Ishikawa (cell line): ENCODE measurements at regions not wholly inside any gene's neighbourhood (a gene's known extent, or its start where the extent isn't known, plus 50 kb on each side); places are given as distances from the start of the nearest gene placed in this dataset.

Source experiments
- CEBPB ChIP-seq: IDR thresholded peaks from 2 replicates; pipeline ENCODE4 v1.6.1; 2012
- CREB1 ChIP-seq: IDR thresholded peaks from 2 replicates; pipeline ENCODE4 v1.6.1; 2012; ENCODE audit warnings: low read depth
- EGR1 ChIP-seq: IDR thresholded peaks from 2 replicates; pipeline ENCODE4 v1.6.1; 2012
- EP300 ChIP-seq: IDR thresholded peaks from 2 replicates; pipeline ENCODE4 v1.6.1; 2012; ENCODE audit warnings: borderline replicate concordance
- FOXM1 ChIP-seq: IDR thresholded peaks from 2 replicates; pipeline ENCODE4 v1.6.1; 2012; ENCODE audit warnings: low read depth, borderline replicate concordance
- NFIC ChIP-seq: IDR thresholded peaks from 2 replicates; pipeline ENCODE4 v1.6.1; 2012
- RAD21 ChIP-seq: IDR thresholded peaks from 2 replicates; pipeline ENCODE4 v1.6.1; 2012; ENCODE audit warnings: low read depth
- TAF1 ChIP-seq: IDR thresholded peaks from 2 replicates; pipeline ENCODE4 v1.6.1; 2012; ENCODE audit warnings: low read depth, mild to moderate bottlenecking
- TCF12 ChIP-seq: IDR thresholded peaks from 2 replicates; pipeline ENCODE4 v1.6.1; 2012; ENCODE audit warnings: low read depth
- TEAD4 ChIP-seq: IDR thresholded peaks from 2 replicates; pipeline ENCODE4 v1.6.1; 2012
- YY1 ChIP-seq: IDR thresholded peaks from 2 replicates; pipeline ENCODE4 v1.6.1; 2012; ENCODE audit warnings: low read depth
- ZBTB7A ChIP-seq: IDR thresholded peaks from 2 replicates; pipeline ENCODE4 v1.6.1; 2012; ENCODE audit warnings: low read depth
- TF ChIP-seq, protein P1 (sequence below): IDR thresholded peaks from 2 replicates; pipeline ENCODE4 v1.6.1; 2012
- TF ChIP-seq, protein P2 (sequence below): IDR thresholded peaks from 2 replicates; pipeline ENCODE4 v1.6.1; 2012
- TF ChIP-seq, protein P3 (sequence below): IDR thresholded peaks from 2 replicates; pipeline ENCODE4 v1.6.1; 2012; ENCODE audit warnings: low read depth, mild to moderate bottlenecking

DNA sequence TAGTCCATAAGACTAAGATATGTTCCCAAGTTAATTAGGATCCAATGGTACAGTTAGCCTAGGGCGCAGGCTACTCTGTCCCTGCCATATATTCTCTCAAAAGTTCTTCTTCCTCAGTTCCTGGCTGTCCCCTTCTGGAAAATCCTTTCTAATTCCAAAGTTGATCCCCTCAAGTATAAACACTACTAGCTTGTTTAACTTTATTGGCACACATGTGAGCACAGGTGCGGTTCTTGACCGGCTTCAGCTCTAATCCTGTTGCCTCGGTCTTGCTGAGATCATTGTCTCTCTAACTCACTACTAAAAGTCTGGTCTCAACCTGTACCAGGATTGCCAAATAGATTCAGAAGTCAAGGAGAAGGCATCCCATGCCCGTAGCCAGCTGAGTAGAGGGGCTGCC, 89.0 kb downstream of the SEMA4F start:
- TF ChIP-seq TAF1 (no peak), FOXM1 (no peak), ZBTB7A (no peak), EGR1 (no peak), EP300 (no peak)
- TF ChIP-seq, protein P1, sequence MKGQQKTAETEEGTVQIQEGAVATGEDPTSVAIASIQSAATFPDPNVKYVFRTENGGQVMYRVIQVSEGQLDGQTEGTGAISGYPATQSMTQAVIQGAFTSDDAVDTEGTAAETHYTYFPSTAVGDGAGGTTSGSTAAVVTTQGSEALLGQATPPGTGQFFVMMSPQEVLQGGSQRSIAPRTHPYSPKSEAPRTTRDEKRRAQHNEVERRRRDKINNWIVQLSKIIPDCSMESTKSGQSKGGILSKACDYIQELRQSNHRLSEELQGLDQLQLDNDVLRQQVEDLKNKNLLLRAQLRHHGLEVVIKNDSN, result no peak

DNA sequence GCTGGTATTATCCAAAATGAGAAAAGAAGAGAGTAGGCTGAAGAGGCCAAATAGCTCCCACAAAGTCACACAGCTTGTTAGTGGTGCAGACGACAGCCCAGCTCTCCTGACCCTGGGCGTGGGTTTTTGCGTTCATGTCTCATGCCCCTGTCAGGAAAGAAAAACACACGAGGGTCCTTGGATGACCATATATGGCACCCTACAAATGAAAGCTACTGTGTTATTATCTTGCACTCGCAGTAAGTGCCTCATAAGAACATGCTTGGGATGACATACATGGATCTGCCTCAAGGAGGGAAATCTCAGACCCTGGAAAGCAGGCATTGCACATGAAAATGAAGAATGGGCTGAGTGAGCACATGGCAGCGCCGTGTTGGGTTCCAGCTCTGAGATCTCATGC, 89.7 kb downstream of the SEMA4F start:
- no peak for TF ChIP-seq YY1
- TF ChIP-seq TEAD4, result no peak
- no peak for TF ChIP-seq EGR1
- TF ChIP-seq FOXM1, result no peak
- TF ChIP-seq RAD21, result no peak
- TF ChIP-seq, protein P2, sequence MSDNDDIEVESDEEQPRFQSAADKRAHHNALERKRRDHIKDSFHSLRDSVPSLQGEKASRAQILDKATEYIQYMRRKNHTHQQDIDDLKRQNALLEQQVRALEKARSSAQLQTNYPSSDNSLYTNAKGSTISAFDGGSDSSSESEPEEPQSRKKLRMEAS, result no peak
- no peak for TF ChIP-seq EP300
- TF ChIP-seq ZBTB7A, result no peak
- no peak for TF ChIP-seq CEBPB

DNA sequence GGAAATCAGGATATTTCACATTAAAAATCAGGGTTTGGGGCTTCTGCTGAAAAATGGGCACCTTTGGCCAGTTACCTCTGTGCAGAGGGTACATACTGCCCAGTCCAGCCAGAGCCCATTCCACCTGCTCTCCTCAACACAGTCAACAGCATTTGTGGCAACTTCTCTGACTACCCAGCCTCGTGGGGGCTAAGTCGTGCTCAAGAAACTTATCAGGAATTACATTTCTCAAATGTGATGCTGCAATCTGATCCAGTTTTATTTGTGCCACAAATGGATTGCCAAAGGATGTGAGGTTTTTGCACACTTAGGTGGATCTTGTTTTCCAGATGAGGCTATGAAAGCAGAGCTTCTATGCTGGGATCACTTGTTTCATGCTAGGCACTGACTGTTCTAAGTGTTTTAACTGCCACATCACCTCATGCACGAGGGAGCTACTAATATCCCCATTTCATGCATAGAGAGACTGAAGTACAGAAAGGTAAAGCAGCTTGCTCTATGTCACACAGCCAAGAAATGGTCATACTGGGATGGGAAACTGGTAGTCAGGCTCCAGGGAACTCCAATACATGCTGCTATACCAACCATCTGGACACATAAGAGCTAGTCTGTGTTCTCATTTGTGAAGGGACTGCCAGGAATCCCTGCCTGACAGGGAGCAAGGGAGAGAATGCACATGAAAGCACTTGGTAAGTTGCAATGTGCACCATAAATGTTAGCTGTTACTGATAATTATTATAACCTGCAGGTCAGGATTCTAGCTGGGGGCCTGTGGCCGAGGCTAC, 89.0 kb upstream of the HK2 start:
- TF ChIP-seq NFIC, result no peak
- TF ChIP-seq, protein P1, result no peak
- no peak for TF ChIP-seq FOXM1
- TF ChIP-seq RAD21, result no peak
- TF ChIP-seq TAF1, result no peak
- no peak for TF ChIP-seq ZBTB7A
- no peak for TF ChIP-seq EGR1
- TF ChIP-seq EP300, result no peak
- TF ChIP-seq CREB1, result no peak
- TF ChIP-seq, protein P3, sequence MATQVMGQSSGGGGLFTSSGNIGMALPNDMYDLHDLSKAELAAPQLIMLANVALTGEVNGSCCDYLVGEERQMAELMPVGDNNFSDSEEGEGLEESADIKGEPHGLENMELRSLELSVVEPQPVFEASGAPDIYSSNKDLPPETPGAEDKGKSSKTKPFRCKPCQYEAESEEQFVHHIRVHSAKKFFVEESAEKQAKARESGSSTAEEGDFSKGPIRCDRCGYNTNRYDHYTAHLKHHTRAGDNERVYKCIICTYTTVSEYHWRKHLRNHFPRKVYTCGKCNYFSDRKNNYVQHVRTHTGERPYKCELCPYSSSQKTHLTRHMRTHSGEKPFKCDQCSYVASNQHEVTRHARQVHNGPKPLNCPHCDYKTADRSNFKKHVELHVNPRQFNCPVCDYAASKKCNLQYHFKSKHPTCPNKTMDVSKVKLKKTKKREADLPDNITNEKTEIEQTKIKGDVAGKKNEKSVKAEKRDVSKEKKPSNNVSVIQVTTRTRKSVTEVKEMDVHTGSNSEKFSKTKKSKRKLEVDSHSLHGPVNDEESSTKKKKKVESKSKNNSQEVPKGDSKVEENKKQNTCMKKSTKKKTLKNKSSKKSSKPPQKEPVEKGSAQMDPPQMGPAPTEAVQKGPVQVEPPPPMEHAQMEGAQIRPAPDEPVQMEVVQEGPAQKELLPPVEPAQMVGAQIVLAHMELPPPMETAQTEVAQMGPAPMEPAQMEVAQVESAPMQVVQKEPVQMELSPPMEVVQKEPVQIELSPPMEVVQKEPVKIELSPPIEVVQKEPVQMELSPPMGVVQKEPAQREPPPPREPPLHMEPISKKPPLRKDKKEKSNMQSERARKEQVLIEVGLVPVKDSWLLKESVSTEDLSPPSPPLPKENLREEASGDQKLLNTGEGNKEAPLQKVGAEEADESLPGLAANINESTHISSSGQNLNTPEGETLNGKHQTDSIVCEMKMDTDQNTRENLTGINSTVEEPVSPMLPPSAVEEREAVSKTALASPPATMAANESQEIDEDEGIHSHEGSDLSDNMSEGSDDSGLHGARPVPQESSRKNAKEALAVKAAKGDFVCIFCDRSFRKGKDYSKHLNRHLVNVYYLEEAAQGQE, result no peak
- TF ChIP-seq YY1, result no peak
- TF ChIP-seq TEAD4, result no peak
- TF ChIP-seq TCF12, result no peak
- TF ChIP-seq CEBPB, result no peak
- TF ChIP-seq, protein P2, result no peak

DNA sequence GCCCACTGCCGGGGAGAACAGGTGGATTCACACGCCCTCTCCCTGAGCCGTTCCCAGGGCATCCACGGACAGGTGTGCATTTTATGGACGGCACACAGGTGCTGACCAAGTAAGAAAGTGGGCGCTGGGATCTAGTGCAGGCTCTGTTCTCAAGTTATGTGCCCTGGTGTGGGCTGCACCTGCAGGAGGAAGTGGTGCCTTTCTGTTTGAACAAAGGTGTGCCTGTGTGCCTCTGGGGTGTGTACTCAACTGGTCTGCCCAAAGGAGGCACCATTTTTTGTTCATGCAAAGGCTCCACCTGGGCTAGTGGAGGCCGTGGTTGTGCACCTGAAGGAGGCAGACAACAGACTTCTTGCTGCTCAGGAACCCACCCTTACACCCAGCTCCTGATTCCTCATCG, 88.2 kb upstream of the HK2 start:
- TF ChIP-seq ZBTB7A (no peak), TCF12 (no peak), FOXM1 (no peak), YY1 (no peak), CEBPB (no peak), EP300 (no peak), RAD21 (no peak), NFIC (no peak), EGR1 (no peak), TAF1 (no peak), TEAD4 (no peak)
- TF ChIP-seq, protein P3, result no peak
- TF ChIP-seq, protein P1, result no peak
- TF ChIP-seq, protein P2, result no peak

DNA sequence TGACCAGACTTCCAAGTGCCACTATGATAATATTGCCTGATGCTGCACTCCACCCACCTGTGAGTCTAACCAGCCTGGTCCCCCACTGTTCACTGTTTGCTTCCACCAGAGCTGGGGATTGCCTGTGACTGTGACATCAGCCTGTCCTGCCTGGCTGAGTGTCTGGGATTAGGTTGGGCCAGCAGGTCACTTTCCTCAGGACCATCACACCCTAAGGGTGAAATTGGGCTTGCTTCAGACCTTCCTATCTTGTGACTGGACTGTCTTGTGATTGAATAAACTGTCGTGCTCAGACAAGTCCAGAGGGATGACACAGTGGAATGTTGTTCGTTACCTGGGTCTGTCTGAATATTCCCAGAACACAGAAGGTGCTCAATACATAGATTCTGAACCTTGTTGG, 87.4 kb upstream of the HK2 start:
- TF ChIP-seq RAD21 (no peak), EP300 (no peak), YY1 (no peak), NFIC (no peak), CREB1 (no peak), FOXM1 (no peak), TEAD4 (no peak), EGR1 (no peak), TAF1 (no peak), ZBTB7A (no peak), CEBPB (no peak), TCF12 (no peak)
- TF ChIP-seq, protein P1, result no peak
- TF ChIP-seq, protein P3, result no peak
- TF ChIP-seq, protein P2, result no peak
